HUES6 (cell line): ENCODE measurements at regions not wholly inside any gene's neighbourhood (a gene's known extent, or its start where the extent isn't known, plus 50 kb on each side); places are given as distances from the start of the nearest gene placed in this dataset.
"Not testable (repeated sequence)": the region's sequence is repeated elsewhere in the genome, so short reads cannot be mapped to it uniquely, and the experiment has no call there.

Source experiments
- H3K27ac ChIP-seq: 2 replicates; pipeline ENCODE4 v1.7.0; 2013; ENCODE audit warnings: low read depth, mild to moderate bottlenecking, low read length, inconsistent platforms
- H3K27me3 ChIP-seq: 2 replicates; pipeline ENCODE4 v1.6.1; 2013; ENCODE audit warnings: low read length; ENCODE audit not compliant: control insufficient read depth, insufficient read depth
- H3K36me3 ChIP-seq: 2 replicates; pipeline ENCODE4 v1.6.1; 2013; ENCODE audit warnings: low read length; ENCODE audit not compliant: control insufficient read depth, insufficient read depth
- H3K4me1 ChIP-seq: 2 replicates; pipeline ENCODE4 v1.6.1; 2013; ENCODE audit warnings: low read length; ENCODE audit not compliant: control insufficient read depth, insufficient read depth
- H3K4me3 ChIP-seq: 2 replicates; pipeline ENCODE4 v1.5.1; 2013; ENCODE audit warnings: low read depth, low read length
- H3K9ac ChIP-seq: one replicate; pipeline ENCODE4 v1.6.1; 2013; ENCODE audit warnings: mild to moderate bottlenecking, low read length
- H3K9me3 ChIP-seq: 2 replicates; pipeline ENCODE4 v1.6.1; 2013; ENCODE audit warnings: low read depth, low read length; ENCODE audit not compliant: control insufficient read depth, insufficient read depth

DNA sequence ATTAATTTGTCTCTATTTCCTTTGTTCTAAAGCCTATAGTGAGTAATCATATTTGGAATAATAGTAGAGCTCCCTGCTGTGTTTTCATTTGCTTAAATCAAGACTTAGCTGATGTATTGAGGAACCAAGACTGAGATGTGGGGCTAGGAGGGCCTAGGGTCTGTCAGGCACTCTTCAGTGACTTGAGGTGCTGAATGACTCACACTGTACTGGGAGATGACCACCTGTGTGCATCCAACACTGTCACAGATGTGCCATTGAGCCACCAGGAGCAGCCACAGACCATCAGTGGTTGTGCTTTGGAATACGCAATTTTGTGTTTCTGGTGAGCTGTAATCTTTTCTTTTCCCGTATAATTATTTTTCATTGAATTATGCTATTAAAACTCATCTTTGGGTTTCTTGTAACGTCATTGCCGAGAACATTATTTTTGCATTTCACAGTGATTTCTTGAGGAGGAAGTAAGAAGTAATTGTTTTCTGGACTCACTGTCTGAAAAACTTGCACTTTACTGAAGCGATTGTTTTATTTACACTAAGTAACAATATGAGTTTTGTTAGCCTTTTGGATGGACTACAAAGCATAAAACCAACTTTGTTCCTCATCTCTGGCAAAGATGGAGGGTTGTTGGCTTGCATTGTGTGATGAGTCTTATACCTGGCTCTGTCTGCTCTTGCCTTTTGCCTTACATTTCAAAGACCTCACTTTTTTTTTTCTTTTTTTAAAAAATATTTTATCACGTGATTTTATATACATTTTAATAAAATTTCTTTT, 872.2 kb upstream of the TPTE start:
- not testable (repeated sequence) for H3K27me3 ChIP-seq, H3K4me1 ChIP-seq, H3K36me3 ChIP-seq, H3K4me3 ChIP-seq, H3K9ac ChIP-seq, H3K27ac ChIP-seq
- H3K9me3 ChIP-seq, result peaks cover 44% of the 10 kb centered on the region

DNA sequence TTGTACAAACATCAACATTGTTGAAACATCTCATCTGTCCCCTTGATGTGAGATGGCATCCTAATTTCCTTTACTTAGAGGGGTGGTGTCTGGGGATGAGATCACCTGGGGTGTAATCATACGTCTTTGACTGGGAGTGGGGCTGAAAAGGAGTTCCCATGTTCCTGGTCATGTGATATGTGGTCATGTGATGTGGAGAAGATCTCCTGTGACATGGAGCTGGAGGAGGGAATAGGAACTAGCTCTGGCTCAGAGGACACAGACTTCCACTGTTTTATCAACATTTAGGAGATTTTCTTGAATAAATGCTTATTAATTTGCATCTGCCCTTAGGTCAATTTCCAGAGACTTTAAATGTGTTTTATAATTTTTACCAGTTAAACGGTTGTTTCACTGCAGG, 868.6 kb upstream of the TPTE start:
- not testable (repeated sequence) for H3K4me3 ChIP-seq, H3K9ac ChIP-seq, H3K27ac ChIP-seq, H3K36me3 ChIP-seq, H3K4me1 ChIP-seq, H3K27me3 ChIP-seq
- peaks cover 64% of the 10 kb centered on the region for H3K9me3 ChIP-seq

DNA sequence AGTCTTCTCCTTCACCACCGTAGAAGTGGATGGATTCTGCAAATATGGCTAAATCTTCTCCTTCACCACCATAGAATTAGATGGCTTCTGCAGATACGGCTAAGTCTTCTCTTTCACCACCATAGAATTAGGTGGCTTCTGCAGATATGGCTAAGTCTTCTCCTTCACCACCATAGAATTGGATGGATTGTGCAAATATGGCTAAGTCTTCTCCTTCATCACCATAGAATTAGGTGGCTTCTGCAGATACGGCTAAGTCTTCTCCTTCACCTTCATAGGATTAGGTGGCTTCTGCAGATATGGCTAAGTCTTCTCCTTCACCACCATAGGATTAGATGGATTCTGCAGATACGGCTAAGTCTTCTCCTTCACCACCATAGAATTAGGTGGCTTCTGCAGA, 866.2 kb upstream of the TPTE start:
- H3K4me3 ChIP-seq, H3K27me3 ChIP-seq, H3K36me3 ChIP-seq, H3K27ac ChIP-seq, H3K9ac ChIP-seq, H3K4me1 ChIP-seq: not testable (repeated sequence)
- H3K9me3 ChIP-seq, result peaks cover 54% of the 10 kb centered on the region

DNA sequence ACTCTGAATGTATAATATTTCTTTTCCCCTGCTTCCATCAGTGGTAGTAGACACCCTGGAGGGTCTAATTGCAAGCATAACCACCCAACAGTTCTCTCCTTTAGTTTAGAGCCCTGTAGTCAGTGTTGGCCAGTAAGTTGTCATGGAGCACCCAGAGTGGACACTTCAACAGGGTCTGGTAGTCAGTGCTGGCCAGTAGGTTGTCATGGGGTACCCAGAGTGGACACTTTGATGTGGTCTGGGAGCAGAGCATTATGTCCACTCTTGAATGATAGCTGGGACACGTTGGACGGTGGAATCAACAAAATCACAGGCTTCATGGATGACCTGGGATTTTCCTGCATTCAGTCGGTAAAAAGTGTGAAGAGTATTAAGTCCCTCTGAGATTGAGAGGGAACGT, 864.9 kb upstream of the TPTE start:
- peaks cover 47% of the 10 kb centered on the region for H3K9me3 ChIP-seq
- H3K4me1 ChIP-seq, H3K27me3 ChIP-seq, H3K36me3 ChIP-seq, H3K9ac ChIP-seq, H3K4me3 ChIP-seq, H3K27ac ChIP-seq: not testable (repeated sequence)

DNA sequence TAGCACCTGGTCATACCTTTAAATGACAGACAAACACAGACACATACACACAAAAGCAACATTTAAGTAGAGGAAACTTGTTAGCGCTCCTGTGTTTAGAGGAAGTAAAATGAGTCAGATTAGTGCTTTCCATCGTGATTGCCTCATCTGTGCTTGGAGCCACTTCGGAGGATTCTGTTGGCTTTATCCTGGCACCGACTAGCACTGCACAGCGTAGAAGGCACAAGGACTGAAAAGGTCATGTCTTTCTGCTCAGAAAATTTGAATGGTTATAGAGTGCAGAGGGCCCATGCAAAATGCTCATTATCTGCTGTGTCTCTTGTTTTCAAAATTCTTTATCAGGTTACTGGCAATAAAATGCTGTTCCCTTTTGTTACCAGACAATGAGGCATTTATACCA, 863.6 kb upstream of the TPTE start:
- H3K9me3 ChIP-seq, result peaks cover 44% of the 10 kb centered on the region
- H3K27me3 ChIP-seq, H3K9ac ChIP-seq, H3K4me1 ChIP-seq, H3K36me3 ChIP-seq, H3K4me3 ChIP-seq, H3K27ac ChIP-seq: not testable (repeated sequence)

DNA sequence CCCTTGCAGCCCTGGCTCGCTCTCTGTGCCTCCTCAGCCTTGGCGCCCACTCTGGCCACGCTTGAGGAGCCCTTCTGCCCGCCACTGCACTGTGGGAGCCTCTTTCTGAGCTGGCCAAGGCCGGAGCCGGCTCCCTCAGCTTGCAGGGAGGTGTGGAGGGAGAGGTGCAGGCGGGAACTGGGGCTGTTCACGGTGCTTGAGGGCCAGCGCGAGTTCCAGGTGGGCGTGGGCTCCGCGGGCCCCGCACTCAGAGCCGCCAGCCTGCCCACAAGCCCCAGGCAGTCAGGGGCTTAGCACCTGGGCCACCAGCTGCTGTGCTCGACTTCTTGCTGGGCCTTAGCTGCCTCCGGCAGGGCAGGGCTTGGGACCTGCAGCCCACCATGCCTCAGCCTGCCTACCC, 861.5 kb upstream of the TPTE start:
- H3K4me1 ChIP-seq, H3K27ac ChIP-seq, H3K36me3 ChIP-seq, H3K4me3 ChIP-seq, H3K9ac ChIP-seq, H3K27me3 ChIP-seq: not testable (repeated sequence)
- peaks cover 31% of the 10 kb centered on the region for H3K9me3 ChIP-seq

DNA sequence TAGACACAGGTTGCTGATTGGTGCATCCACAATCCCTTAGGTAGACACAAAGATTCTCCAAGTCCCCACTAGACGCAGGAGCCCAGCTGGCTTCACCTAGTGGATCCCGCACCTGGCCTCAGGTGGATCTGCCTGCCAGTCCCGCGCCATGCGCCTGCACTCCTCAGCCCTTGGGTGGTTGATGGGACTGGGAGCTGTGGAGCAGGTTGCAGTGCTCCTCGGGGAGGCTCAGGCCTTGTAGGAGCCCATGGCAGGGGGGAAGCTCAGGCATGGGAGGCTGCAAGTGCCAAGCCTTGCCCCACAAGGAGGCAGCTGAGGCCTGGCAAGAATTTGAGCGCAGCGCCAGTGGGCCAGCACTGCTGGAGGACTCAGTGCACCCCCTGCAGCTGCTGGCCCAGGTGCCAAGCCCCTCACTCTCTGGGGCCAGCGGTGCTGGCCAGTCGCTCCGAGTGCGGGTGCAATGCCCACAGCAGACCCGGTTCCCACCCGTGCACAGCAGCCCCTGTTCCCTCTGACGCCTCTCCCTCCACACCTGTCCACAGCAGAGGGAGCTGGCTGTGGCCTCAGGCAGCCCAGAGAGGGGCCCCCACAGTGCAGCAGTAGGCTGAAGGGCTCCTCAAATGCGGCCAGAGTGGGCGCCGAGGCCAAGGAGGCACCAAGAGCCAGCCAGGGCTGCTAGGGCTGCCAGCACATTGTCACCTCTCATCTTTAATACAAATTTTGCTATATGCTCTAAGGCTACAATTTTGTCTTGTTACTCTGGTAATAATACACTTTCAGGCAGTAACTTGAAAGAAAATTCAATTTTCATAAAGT, 857.3 kb upstream of the TPTE start:
- not testable (repeated sequence) for H3K27ac ChIP-seq, H3K4me1 ChIP-seq, H3K27me3 ChIP-seq, H3K9me3 ChIP-seq, H3K4me3 ChIP-seq, H3K36me3 ChIP-seq, H3K9ac ChIP-seq

DNA sequence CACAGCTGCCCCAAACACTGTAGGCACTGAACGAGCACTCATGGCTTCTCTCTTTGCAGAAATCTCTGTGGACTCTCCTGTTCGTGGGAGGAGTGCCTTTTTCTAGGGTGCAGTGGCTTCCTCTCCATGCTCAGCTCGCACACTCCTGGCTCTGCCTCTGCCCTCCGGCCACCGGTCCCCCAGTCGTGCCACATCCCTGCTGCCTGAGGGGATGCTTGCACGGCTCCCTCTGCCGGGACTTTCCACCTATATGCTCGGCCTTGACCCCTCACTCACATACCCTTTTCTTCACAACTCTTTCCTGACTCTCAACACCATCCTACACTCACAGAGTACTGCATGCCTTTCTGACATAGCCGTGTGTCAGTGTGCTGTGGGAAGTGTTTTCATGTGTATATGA, 845.6 kb upstream of the TPTE start:
- not testable (repeated sequence) for H3K4me3 ChIP-seq, H3K36me3 ChIP-seq, H3K27ac ChIP-seq, H3K27me3 ChIP-seq, H3K4me1 ChIP-seq, H3K9ac ChIP-seq, H3K9me3 ChIP-seq

DNA sequence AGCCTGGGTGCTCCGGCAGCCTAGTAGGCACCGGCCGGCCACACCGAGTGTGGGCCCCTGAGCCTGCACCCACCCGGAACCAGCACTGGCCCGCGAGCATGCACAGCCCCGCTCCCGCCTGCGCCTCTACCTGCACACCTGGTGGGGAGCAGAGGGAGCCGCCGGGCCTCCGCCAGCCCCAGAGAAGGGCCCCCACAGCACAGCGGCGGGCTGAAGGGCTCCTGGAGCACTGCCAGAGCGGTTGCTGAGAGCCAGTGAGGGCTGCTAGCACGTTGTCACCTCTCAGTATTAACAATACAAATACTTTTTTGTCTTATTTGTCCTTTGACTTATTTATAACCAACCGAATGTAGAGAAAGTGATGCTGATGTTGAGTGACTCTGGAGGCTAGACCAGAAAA, 842.4 kb upstream of the TPTE start:
- H3K27me3 ChIP-seq, H3K4me1 ChIP-seq, H3K9ac ChIP-seq, H3K36me3 ChIP-seq, H3K4me3 ChIP-seq, H3K27ac ChIP-seq, H3K9me3 ChIP-seq: not testable (repeated sequence)

DNA sequence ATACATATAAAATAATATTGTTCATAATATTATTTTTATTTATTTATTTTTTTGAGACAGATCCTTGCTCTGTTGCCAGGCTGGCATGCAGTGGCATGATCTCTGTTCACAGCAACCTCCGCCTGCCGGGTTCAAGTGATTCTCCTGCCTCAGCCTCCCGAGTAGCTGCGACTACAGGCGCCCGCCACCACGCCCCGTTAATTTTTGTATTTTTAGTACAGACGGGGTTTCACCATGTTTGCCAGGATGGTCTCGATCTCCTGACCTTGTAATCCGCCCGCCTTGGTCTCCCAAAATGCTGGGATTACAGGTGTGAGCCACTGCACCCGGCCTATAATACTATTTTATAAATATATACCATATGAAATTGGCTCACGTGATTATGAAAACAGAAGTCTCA, 832.4 kb upstream of the TPTE start:
- not testable (repeated sequence) for H3K4me1 ChIP-seq, H3K27me3 ChIP-seq, H3K27ac ChIP-seq, H3K36me3 ChIP-seq, H3K9me3 ChIP-seq, H3K9ac ChIP-seq, H3K4me3 ChIP-seq

DNA sequence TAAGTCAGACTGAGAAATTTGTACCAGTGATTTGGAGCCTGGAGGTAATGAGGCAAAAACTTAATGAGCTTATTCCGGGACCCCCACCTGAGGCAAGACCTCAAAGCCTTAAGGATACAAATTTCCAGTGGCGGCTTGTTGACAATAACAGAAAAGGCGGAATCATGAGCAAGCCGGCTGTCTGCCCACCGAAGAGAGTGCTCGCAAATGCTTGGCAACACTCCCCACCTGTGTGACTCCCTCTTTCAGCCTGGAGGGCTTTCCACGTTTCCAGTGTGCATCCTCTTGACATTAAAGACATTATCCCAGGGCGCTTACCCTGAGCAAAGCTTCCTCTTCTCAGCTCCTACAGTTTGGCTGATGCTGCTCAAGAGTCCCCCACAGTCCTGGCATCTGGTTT, 830.4 kb upstream of the TPTE start:
- H3K36me3 ChIP-seq, H3K27ac ChIP-seq, H3K9ac ChIP-seq, H3K27me3 ChIP-seq, H3K9me3 ChIP-seq, H3K4me3 ChIP-seq, H3K4me1 ChIP-seq: not testable (repeated sequence)
